ENCODE measurements at regions not wholly inside any gene's neighbourhood (a gene's known extent, or its start where the extent isn't known, plus 50 kb on each side); places are given as distances from the start of the nearest gene placed in this dataset.
"Not testable (repeated sequence)": the region's sequence is repeated elsewhere in the genome, so short reads cannot be mapped to it uniquely, and the experiment has no call there.

DNA sequence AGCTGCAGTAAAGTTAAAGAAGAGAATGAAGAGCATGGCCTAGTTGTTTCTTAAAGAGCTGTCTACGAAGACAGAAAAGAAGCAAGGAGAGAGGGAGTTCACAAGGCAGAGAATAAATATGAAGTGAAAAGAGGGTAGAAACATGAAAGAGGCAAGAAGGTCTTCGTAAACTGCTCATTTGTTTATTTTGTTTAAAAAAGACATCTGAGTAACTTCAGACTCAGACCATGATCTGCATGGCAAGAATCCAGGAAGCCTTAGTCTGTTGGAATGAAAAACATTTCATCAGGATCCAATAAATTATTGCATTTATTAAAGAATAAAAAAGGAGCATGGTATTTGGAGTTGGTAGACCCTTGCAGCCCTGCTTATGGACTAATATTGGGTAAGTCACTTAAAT is 151.1 kb downstream of the SEM1 start:
- no peak for DNase-seq

DNA sequence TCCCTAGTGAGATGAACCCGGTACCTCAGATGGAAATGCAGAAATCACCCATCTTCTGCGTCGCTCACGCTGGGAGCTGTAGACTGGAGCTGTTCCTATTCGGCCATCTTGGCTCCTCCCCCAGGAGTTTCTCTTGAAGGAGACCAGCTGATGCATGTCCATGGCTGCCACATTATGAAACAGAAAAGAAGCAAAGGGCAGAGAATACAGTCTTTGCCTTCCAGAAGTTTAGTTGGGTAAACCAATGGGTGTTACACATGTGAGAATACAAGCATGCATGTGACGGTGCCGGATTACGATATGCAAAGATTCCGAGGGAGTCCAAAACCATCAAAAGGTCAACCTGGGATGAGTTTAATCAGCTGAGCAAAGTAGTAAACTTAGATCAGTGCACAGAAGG is 151.6 kb downstream of the SEM1 start:
- no peak for DNase-seq

DNA sequence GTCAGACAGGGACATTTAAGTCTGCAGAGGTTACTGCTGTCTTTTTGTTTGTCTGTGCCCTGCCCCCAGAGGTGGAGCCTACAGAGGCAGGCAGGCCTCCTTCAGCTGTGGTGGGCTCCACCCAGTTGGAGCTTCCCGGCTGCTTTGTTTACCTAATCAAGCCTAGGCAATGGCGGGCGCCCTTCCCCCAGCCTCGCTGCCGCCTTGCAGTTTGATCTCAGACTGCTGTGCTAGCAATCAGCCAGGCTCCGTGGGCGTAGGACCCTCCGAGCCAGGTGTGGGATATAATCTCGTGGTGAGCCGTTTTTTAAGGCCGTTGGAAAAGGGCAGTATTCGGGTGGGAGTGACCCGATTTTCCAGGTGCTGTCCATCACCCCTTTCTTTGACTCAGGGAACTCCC is 152.0 kb downstream of the SEM1 start:
- not testable (repeated sequence) for DNase-seq

DNA sequence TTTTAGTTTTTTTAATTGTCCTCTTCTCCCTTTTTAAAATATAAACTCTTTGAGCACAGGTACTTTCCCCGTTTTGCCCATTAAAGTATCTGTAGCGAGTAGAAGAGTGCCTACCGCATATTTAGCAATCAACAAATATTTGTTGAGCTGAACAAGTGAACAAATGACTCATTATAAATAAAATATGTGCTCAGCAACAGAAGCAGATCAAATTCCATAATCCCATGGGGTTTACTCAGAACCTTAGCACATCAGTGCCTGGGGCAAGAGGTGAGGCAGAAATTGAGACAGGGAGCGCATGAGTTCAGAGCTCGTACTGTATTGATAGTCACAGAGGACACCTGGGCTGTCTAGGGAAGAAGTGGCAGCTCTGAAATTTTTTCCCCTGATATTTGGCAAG is 161.0 kb downstream of the SEM1 start:
- no peak for DNase-seq

DNA sequence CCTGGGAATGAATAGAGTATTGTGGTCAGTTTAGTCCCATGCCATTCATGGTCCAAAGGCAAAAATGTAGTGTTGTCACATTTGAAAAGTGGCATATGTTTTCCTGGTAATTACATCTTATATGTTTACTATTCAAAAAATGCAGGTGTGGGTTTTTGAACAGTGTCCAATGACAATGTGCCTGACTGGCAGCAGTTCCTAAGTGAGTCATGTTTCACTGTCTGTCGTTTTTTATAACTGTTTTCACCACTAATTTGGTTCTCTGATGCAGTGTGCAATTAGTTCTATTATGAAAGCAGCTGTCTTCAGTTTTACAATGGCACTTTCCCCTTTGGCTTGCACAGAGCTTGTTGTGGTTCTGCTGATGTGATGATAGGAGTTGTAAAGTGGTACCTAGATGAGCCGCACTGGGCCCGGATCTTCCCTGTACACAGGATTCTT is 162.3 kb downstream of the SEM1 start:
- DNase-seq: no peak

DNA sequence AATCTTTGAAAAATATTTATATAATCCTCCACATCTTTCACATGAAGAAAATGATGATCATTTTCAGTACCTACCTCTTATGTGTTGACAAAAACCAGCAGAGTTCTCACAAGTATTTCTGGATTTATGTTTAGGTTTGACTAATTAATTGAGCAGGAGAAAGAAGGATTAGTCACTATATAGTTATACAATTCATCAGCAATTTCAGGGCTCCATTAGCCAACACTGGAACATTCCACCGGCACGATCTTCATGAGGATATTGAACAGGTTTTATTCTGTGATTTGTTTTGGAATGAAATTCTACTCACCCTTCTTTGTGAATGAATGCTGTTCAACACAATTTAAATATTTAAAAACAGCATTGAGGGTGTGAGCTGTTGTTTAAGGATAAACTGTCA is 163.2 kb downstream of the SEM1 start:
- no peak for DNase-seq

DNA sequence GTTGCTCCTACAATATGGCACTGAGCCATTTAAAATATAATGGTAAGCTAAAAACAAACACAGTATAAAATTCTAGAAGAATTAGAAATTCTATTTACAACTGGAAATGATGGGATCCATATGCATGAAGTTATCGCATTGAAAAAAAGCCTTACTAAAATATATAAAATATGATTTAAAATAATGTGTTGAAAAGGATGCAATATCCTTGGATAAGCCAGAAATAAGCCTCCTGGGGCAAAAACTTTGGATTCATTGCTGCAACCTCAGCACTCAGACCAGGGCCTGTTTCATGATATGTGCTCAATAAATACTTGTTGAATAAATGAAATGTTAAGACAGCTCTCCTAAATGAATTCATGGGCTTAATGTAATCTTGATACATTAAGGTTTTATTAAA is 170.2 kb downstream of the SEM1 start:
- no peak for DNase-seq

DNA sequence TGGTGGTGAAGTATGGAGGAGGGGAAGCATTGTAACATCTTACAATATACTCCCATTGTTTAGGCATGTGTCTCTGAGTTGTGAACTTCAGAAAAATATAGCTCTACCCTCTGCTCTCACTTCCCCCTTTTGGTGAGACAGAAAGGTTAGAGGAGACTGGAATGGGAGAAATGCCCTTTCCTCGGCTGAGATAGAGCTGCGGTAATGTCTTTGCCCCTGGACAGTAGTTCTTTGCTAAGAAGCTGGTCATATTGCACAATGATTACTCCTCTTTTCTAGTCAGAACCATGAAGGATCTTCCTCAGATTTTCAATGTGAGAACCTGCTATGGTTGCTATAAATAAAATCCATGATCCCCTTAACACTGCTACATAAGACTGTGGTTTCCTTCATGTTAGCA is 171.0 kb downstream of the SEM1 start:
- no peak for DNase-seq

DNA sequence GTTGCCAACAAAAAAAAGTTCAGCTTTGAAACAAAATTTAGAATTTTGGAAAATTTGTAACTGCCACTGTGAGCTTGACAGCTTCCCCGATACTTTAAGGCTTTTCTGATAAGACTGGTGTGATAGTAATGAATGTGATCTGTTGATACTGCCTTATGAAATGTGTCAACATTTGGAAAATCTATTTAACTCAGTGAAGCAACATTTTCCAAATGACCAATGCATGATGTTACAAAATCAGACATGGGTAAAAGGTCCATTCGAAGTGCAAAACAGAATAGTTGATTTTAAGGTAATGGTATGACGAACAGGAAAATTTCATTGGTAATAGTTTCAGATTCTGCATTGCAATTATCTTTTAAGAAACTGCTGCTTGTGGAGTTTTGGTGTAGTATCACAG is 175.4 kb downstream of the SEM1 start:
- no peak for DNase-seq

DNA sequence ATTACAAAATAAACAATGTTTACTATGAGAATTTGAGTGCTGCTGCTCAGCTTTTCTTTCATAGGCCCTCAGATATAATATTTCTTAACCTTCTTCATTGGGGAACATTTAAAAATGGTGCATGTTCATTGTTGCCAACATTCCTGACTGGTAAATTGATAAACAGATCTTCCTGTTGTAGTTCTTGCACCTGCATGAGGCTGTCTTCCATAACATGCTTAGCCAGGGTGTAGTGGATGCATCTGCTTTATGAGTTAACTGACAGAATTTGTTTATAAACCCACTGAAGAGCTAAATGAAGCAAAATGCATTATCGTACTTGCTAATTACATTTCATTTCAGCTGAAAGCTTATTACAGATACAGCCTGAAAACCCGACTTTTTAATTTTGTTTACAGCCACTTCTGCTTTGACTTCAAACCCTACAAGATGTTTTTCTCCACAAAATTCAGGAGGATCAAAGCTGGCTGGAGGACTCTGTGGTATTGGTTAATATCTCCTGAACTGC is 177.2 kb downstream of the SEM1 start:
- no peak for DNase-seq

DNA sequence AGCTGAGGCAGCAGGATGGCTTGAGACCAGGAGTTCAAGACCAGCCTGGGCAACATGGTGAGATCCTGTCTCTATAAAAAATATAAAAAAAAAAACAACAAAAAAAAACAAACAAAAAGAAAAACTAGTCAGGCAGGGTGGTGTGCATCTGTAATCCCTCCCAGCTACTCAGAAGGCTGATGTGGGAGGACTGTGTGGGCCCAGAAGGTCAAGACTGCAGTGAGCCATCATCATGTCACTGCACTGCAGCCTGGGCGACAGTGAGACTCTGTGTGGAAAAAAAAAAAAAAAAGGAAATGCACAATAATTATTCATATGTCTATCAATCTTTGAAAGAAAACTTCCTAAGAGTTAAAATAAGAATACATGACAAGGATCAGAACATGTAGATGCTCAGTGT is 178.3 kb downstream of the SEM1 start:
- no peak for DNase-seq

DNA sequence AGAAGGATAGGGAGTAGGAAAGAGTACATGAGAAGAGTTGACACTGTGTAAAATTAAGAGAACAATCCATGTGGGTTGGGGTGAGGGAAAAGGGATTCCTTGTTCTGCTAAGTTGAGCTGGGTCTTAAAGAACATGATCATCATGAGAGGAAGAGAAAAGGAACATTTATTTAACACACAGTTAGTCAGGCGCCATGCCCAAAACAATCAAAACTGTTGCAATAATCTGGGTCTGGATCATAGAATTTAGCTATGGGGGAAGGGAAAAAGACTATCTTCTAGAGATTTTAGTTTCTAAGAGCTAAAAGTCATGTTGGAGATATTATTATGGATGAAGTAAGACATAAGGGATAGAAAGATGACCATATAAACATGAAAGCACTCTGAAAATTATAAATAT is 178.9 kb downstream of the SEM1 start:
- no peak for DNase-seq

DNA sequence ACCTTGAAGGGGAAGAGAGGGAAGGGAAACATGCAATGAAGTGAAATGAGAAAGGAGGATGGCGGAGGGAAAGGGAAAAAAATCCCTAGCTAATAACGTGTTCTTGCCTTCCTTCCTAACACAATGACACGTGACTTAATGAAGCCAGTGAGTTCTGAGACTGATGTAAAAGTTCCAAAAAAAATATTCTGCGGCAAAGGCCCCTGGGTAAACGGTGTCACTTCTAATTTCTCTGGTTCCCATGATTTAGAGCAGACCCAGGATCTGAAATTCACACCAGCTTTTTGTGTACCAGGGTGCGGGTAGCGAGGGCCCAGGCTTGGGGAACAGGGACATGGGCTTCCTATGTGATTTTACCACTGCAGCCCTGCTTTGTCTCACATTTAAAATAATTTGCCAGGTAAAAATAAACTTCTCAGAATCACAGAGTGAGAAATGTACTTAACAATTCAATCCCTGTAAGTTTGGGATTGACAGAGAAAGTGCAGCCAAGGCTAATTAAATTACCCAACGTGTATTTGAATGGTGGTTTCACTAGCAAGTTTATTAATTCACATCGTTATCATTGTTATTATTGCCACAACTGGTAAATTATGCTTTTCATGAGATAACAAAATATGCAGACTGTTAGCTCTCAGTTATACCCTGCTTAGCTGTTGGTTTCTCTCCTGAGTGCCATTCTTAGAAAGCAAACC is 182.4 kb downstream of the SEM1 start:
- no peak for DNase-seq

DNA sequence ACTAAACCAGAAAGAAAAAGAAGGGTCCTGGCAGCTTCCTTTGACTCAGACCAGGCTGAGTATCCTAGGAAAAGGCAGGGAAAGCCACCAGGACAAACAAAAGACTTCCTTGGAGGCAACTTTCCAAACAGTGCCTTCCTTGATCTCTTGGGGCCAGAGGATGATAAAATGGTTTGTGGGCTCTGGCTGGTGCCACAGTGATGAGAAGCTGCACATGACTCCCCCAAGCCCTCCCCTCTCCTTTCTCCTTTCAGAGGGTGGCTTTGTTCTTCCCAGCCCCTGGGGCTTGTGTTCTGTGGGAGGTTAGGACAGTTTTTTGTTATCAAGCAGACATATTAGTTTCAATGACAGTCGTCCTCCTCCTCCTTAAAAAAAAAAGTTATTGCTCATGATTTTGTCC is 183.2 kb downstream of the SEM1 start:
- DNase-seq: no peak

DNA sequence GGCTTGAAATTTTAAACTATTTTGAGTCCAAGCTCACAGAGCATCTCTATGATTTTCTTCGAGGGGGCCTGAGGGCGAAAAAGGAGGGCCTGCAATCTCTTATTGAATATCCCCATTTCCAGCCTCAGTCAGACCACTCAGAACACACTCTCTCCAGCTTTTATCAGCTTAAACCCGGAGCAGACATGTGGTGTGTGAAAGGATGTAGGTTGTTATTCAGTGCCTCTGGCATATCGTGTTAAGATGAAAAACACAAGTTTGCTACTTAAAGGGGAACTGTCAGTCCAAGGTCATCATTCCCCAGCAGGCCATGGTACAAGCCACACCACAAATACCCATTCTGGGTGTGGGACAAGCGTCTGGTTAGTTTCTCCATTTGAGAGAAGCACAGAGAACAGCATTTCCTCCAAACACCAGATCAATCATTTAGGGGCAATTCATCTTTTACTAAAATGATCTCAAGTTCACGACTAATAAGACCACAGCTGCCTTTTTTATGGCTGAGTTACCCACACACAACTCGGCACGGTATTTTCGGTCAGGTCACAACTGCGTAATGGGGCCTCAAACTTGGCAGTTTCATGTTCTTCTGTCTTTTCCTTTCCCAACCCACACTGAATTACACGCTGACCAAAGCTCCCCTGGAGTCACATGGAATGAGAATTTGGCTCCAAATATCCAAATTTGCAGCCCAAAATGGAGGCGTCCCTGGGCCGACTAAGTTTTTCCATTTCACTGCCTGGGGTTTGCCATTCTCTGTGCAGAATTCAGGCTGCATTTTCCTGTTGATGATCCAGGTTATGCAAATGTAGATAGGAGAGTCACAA is 188.4 kb downstream of the SEM1 start:
- peak; percentile 58 for DNase-seq

DNA sequence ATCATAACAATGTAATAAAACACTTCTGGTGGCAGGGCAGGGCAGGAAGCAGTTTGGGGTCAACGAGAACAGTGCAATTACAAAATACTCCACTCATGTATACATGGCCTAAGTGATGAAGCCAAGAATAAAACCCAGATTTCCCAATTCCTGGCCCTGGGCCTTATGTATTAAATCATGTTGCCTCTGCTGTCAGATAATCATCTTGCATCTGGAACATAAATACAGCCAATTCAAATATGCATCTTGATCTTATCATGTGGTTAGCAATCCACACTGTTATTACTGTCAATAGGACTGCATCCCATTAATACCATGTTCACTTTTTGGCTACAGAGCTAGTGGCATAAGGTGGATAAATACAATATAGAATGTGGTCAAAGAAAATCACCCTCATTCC is 186.5 kb upstream of the SLC25A13 start:
- DNase-seq: no peak

DNA sequence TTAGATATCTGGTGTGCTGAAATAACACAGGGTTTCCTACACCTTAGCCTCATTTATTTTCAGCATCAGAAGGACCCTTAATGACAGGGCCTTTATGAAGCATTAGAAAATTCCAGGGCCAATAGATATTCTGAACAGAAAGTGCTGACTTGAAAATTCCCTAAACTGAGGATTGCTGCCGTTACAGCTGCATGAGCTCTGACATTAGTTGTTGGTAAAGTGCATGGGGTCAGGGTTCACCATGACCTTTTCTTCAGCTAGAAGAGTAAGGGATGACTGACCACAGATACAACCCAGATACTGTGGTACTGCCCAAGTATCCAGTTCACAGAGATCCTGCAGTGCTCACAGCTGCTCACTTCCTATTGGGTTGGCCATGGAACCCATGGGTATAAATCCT is 181.7 kb upstream of the SLC25A13 start:
- no peak for DNase-seq

DNA sequence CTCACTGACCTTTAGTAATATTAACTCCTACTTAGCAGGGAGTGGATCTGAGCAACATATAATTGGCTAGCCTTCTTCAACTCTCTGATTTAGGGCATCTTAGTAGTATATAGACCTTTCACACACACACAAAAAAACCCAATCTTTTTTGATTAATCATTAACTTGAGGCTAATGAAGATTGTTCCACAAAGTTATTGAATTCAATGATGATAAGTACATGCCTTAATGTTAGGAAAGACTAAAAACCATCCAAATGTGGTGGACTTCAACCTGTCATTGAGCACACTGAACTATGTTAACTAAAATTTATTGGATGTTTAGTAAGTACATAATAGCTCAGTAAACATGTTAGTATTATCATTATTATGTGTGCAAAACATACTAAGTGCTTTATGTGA is 179.4 kb upstream of the SLC25A13 start:
- DNase-seq: no peak

DNA sequence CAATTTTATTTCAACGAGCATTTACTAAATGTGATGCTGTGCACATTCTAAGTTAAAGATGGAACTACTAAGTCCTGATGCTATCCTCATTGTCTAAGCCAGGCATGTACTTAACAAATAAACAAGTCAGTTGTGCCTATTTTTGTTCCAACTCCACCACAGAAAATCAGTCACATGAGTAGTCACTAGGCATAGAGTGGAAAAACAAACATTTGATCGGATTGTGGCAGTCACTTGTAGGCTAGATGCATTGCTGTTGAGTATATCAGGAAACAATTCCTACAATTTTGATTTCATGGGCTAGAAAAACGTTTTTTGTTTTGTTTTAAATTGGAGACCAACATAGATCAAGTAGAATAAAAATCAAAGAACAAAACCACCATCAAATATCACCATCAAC is 177.6 kb upstream of the SLC25A13 start:
- DNase-seq: no peak

DNA sequence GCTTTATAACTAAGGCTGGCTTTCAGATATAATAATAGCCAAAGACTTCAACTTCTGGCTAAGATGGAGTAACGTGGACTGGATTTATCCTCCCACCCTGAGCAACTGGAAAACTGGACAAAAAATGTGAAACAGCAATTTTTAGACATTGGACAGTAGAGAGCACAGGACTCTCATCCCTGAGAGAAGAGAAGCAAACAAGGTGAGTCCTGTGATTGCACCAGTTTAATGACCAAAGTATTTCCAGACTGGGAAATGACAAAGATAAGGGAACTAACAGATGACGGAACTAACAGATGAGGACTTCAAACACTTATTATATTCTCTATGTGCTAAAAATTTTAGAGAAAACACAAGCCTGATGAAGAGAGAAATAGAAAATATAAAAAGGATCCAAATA is 175.7 kb upstream of the SLC25A13 start:
- no peak for DNase-seq

DNA sequence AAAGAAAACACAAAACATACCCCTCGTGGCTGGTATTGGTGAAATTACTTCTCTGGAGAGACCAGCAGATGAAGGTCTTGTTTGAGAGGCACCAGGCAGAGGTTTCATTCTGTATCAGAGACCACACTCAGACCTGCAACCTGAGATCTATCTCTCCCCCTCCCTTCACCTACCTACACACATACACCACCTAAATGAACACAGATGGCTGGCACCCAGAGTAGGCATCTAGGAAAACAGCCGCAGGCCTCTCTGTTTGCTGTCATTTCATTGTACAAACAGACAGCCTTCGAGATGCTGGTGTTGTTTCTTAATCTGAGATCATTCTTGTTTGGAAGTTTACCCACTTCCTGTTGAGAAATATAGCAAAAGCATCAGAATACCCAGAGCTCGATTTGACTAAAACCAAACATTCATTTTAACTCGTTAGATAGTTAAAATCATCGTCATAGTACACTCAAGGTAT is 173.9 kb upstream of the SLC25A13 start:
- no peak for DNase-seq

DNA sequence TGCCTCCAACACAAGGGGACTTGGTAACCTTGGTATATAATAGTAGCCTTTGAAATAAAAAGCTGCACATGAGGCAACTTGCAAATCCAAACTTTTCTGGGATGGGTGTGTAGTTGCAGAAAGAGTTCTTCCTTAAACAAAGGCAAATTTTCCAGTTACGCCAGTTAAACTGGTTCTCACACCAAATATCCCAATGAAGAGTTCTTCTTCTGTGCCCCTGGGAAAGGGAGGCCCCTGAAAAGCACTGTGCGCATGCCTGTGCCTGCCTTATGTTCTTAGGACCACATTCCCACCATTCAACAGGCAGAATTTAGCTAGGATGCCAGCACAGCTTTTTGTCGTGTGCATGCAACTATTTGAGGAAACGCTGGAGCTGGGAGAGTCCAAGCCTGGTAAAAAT is 164.8 kb upstream of the SLC25A13 start:
- no peak for DNase-seq

DNA sequence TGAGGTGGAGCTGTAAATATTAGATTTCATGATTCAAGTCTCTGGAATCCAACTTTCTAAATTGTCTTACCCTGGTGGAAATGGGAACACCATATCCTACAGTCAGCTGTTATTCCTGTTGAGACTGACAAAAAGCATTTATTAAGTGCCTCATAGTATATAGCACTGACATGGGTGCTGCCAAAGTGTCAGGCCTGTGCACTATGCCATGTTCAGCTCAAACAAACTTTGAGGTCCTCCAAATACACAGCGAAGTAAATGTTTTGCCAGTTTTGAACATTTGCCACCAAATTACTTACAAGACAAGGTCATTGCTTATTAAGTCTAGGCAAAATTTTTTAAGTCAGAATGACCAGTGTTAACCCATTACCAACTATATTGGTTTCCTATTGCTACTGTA is 162.9 kb upstream of the SLC25A13 start:
- DNase-seq: no peak

DNA sequence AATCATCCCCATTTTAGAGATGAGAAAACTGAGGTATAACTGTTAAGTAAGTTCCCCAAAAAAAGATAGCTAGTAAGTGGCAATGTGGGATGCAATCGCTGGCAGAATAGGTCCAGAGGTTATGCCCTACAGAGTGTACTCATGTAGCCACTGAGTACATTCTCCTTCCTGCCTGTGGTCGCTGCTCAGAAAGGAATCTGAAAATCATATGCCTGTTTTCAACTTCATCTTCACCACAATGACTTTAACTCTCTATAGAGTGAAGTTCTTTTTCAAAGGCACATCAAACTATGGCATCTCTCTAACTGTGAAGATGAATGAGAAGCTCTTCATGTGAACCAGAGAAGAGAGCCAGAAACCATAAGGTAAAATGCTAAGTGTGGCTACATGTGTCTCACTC is 162.2 kb upstream of the SLC25A13 start:
- DNase-seq: no peak
